Activated naive CD4-positive, alpha-beta T cell treated with anti-CD3 and anti-CD28 coated beads for 36 hours (primary cell): ENCODE measurements at regions not wholly inside any gene's neighbourhood (a gene's known extent, or its start where the extent isn't known, plus 50 kb on each side); places are given as distances from the start of the nearest gene placed in this dataset.

Experiments used
- CTCF ChIA-PET: fragments of 350-600 bp; sonication (Branson Sonifier 250); formaldehyde crosslinking; loops from one replicate; lab custom pipeline; 2021; ENCODE audit warnings: antibody characterized with exemption; lab: Charles Lee
- DNase-seq: peaks from one replicate; pipeline ENCODE4 v3.0.0-alpha.2; 2020
- H3K27ac Mint-ChIP-seq: one replicate; pipeline ENCODE4 v1.8.0; 2021; ENCODE audit warnings: mild to moderate bottlenecking, mixed read lengths
- H3K27me3 Mint-ChIP-seq: one replicate; pipeline ENCODE4 v1.8.0; 2021; ENCODE audit warnings: low read depth, mixed read lengths
- H3K36me3 Mint-ChIP-seq: one replicate; pipeline ENCODE4 v1.8.0; 2021; ENCODE audit warnings: low read depth, mixed read lengths
- H3K4me1 Mint-ChIP-seq: one replicate; pipeline ENCODE4 v1.8.0; 2021; ENCODE audit warnings: low read depth, mixed read lengths
- H3K4me3 Mint-ChIP-seq: one replicate; pipeline ENCODE4 v1.8.0; 2021; ENCODE audit warnings: mild to moderate bottlenecking, moderate library complexity, mixed read lengths
- H3K9me3 Mint-ChIP-seq: one replicate; pipeline ENCODE4 v1.8.0; 2021; ENCODE audit warnings: mixed read lengths
- intact Hi-C: fragments of 100-400 bp; cut with micrococcal nuclease; formaldehyde crosslinking; loops from one replicate; pipeline ENCODE4 v1.15.1; 2023

DNA sequence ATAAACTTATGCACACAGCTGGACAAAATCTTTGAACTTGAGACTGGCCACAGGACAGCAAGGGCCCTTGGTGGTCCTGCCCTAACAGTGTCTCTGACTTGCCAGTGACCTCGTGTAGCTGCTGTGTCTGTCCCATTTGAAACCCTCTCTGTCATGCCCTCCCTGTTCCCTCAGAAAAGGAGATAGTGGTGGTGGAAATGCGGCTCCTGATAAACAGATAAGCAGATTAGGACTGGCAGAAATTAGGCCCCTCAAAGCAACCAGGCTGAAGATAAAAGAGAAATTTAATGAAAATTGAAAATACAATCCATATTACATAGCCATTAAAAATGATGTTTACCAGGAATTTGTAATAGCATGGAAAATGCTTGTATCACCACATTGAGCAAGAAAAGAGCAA is 136.6 kb upstream of the ATP6AP2 start:
- DNase-seq = no peak
- Mint-ChIP-seq H3K9me3 (no peaks in the 10 kb centered on the region), H3K27me3 (no peaks in the 10 kb centered on the region), H3K27ac (no peak overlapping the region), H3K4me1 (no peaks in the 10 kb centered on the region), H3K36me3 (no peaks in the 10 kb centered on the region), H3K4me3 (no peak overlapping the region)
- intact Hi-C loops = no loop called here
- CTCF ChIA-PET = no interaction called here

DNA sequence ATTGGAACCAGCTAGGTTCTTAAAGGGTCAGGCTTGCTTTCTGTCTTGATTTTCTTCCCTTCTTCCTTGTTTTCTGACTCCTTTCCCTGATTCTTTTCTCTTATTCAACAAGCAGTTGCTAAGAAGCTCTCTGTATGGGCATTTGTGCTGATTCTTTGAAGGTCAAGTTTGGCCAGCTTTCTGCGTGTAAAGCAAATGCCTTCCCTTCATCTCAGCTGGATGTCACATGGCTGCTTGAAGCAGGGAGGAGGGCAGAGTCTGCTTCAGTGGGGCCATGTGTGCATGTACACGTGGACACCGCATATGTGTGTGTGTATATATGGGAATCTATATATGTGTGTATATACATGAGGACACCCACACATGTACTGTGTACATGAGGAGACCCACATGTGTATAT is 139.9 kb upstream of the ATP6AP2 start:
- intact Hi-C loops = no loop called here
- no peak for DNase-seq
- no peaks in the 10 kb centered on the region for H3K4me1 Mint-ChIP-seq
- no peak overlapping the region for H3K4me3 Mint-ChIP-seq
- CTCF ChIA-PET = no interaction called here
- H3K27me3 Mint-ChIP-seq = no peaks in the 10 kb centered on the region
- no peak overlapping the region for H3K27ac Mint-ChIP-seq
- H3K36me3 Mint-ChIP-seq = no peaks in the 10 kb centered on the region
- no peaks in the 10 kb centered on the region for H3K9me3 Mint-ChIP-seq

DNA sequence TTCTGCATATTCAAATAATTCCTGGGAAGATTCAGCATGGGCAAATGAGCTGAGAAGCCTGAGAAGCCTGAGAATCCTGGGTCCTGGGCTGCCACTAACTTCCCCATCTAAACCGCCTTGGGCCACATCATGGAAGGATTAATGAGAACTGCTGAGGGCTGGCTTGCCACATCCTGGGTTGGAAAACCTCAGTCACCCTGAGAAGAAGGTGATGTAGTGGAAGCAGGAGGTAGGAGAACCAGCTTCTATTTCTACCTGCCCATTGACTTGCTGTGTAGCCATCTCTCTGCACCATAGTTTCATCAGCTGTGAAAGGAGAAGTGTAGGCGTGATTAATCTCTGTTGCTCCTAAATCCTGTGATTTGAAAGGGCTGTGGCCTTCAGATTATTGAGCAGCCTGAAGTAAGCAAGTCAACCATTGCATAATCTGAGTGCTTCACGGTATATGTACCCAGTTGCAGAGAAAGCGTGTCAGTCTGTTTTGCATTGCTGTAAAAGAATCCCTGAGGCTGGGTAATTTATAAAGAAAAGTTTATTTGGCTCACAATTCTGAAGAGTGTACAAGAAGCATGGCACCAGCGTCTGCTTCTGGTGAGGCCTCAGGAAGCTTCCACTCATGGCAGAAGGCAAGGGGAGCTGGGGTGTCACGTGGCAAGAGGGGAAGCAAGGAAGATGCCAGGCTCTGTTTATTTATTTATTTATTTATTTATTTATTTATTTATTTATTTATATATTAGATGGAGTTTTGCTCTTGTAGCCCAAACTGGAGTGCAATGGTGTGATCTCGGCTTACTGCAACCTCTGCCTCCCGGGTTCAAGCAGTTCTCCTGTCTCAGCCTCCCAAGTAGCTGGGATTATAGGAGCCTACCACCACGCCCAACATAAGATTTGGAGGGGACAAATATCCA is 140.9 kb upstream of the ATP6AP2 start:
- DNase-seq = no peak
- H3K36me3 Mint-ChIP-seq = no peaks in the 10 kb centered on the region
- no peak overlapping the region for H3K4me3 Mint-ChIP-seq
- H3K4me1 Mint-ChIP-seq = no peaks in the 10 kb centered on the region
- intact Hi-C loops = no loop called here
- no peaks in the 10 kb centered on the region for H3K9me3 Mint-ChIP-seq
- CTCF ChIA-PET = no interaction called here
- no peaks in the 10 kb centered on the region for H3K27me3 Mint-ChIP-seq
- no peak overlapping the region for H3K27ac Mint-ChIP-seq

DNA sequence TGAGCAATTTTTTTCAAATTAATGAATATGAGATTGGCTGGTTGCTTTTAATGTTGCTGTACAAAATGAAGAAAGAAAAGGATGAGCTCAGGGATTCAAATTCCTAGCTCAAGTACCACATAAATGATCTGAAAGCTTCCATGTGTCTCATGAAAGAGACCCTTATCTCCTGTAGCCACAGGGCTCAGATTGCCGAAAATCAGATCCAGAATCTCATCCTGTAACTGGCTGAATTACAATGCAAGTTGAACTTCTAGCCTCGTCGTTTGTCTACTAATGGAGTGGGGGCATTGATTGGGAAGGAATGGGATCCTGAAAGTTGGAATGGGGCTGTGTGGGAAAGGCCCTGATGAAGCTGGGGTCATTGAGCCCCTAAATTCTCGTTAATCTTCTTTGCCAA is 143.4 kb upstream of the ATP6AP2 start:
- Mint-ChIP-seq H3K9me3 (no peaks in the 10 kb centered on the region), H3K27ac (no peak overlapping the region), H3K27me3 (no peaks in the 10 kb centered on the region), H3K4me3 (no peak overlapping the region), H3K36me3 (no peaks in the 10 kb centered on the region), H3K4me1 (no peaks in the 10 kb centered on the region)
- no peak for DNase-seq
- intact Hi-C loops = no loop called here
- CTCF ChIA-PET = interaction anchor here (0.6 to 1.0 kb wide), 2 partner anchors 31 to 609 kb away, joined by 3 read pairs; no protein-coding TSS in a partner anchor

DNA sequence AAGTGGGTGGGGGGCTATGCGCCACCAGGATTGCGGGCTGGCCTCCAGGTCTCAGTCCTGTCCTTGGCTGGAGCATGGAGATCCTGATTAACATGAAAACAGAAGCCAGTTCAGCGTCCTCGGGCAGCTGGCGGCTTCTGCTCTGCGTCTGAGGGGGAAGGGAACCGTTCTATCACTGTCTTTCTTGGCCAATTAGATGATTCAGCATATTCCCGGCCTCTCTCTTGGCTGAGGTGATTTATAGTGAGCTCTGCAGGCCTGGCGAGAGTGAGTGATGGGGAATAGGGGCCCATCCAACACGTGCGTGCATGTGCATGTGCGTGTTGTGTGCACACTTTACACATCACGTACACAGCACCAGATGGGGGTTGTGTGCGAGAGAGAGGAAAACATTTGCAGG is 145.8 kb upstream of the ATP6AP2 start:
- Mint-ChIP-seq H3K27ac (no peak overlapping the region), H3K4me1 (no peaks in the 10 kb centered on the region), H3K27me3 (no peaks in the 10 kb centered on the region), H3K4me3 (no peak overlapping the region), H3K36me3 (no peaks in the 10 kb centered on the region), H3K9me3 (peaks cover 3% of the 10 kb centered on the region)
- intact Hi-C loops = no loop called here
- CTCF ChIA-PET = no interaction called here
- DNase-seq = no peak

DNA sequence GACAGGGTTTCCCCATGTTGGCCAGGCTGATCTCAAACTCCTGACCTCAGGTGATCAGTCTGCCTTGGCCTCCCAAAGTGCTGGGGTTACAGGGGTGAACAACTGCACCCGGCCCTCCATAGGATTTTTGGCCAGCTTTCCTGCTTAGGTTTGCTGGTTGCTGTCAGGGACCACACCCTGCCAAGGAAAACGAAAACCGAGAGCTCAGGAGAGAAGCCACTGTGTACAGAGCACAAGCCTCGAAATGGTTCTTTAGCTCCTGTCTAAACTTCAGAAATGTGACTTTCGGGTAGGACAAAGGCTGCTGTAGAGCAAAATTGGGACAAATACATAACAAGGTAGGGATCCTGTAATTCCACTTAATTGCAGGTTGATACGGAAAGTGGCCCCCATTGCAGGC is 146.3 kb upstream of the ATP6AP2 start:
- H3K4me1 Mint-ChIP-seq = no peaks in the 10 kb centered on the region
- peaks cover 3% of the 10 kb centered on the region for H3K9me3 Mint-ChIP-seq
- no peaks in the 10 kb centered on the region for H3K27me3 Mint-ChIP-seq
- no peak overlapping the region for H3K27ac Mint-ChIP-seq
- H3K4me3 Mint-ChIP-seq = no peak overlapping the region
- intact Hi-C loops = no loop called here
- no peaks in the 10 kb centered on the region for H3K36me3 Mint-ChIP-seq
- CTCF ChIA-PET = no interaction called here
- no peak for DNase-seq

DNA sequence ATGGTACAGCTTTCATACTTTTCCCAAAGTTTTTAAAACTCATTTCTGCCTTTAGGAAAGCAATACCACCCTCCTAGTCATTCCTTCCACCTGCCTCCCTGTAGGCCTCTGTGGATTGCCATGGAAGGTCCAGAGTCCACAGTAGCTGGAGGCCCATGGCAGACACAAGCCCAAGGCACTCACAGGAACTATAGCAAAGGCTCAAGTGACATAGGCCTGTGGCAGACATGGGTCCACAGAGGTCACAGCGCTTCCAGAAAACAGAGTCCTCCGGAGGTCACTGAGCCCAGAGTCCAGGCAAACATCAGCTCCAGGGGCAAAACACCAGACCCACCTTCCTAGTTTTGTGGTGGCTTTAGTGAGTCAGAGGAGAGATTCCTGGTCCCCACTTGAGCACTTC is 147.6 kb upstream of the ATP6AP2 start:
- H3K4me1 Mint-ChIP-seq = no peaks in the 10 kb centered on the region
- CTCF ChIA-PET = no interaction called here
- no peak for DNase-seq
- H3K36me3 Mint-ChIP-seq = no peaks in the 10 kb centered on the region
- intact Hi-C loops = no loop called here
- no peak overlapping the region for H3K27ac Mint-ChIP-seq
- no peak overlapping the region for H3K4me3 Mint-ChIP-seq
- peaks cover 3% of the 10 kb centered on the region for H3K9me3 Mint-ChIP-seq
- H3K27me3 Mint-ChIP-seq = no peaks in the 10 kb centered on the region

DNA sequence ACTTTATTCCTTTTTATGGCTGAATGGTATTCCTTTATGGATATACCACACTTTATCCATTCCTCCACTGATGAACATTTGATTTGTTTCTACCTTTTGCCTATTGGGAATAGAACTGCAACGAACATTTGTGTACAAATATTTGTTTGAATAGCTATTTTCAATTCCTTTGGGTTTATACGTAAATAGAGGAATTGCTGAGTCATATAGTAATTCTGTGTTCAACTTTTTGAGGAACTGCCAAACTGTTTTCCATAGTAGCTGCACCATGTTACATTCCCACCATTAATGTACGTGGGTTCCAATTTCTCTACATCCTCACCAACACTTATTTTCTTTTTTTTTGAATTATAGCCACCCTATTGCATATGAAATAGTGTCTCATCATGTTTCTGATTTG is 156.5 kb upstream of the ATP6AP2 start:
- CTCF ChIA-PET = no interaction called here
- Mint-ChIP-seq H3K27ac (no peak overlapping the region), H3K4me1 (no peaks in the 10 kb centered on the region), H3K9me3 (no peaks in the 10 kb centered on the region), H3K27me3 (no peaks in the 10 kb centered on the region), H3K36me3 (no peaks in the 10 kb centered on the region), H3K4me3 (no peak overlapping the region)
- no peak for DNase-seq
- intact Hi-C loops = no loop called here

DNA sequence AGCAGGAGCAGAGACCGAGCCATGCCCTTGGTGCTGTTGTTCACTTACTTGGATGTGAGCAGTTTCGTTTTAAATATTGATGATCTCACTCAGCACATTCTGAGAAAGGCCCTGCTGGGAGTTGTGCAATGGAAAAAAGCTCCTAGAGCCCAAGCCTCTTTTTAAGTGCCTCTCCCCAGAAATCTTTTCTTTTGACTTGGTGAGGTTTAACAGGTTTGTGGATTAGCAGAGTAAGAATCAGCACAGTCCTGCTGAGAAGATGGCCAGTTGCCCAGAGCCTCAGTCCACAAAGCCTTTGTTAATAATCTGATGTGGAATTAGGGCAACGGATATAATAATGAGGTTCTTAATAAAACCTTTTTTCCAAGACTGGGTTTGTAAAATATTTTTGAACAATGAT is 157.5 kb upstream of the ATP6AP2 start:
- Mint-ChIP-seq H3K27ac (no peak overlapping the region), H3K9me3 (no peaks in the 10 kb centered on the region), H3K4me3 (no peak overlapping the region), H3K4me1 (no peaks in the 10 kb centered on the region), H3K36me3 (no peaks in the 10 kb centered on the region), H3K27me3 (no peaks in the 10 kb centered on the region)
- CTCF ChIA-PET = no interaction called here
- intact Hi-C loops = no loop called here
- no peak for DNase-seq

DNA sequence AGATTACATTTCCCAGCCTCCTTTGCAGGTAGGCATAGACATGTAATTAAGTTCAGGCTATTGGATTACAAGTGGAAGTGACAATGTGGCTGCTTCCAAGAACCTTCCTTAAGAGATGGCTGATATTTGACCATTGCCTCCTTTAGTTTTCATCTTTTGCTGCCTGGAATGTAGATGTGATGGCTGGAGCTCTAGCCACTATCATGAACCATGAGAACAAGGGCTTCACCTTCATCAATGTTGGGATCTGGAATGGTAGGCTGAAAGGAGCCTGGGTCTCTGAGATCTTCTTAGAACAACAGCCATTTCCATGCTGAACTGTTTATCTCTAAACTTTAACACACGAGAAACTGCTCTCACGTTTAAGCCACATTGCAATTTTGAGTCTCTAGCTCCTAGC is 158.7 kb upstream of the ATP6AP2 start:
- no peaks in the 10 kb centered on the region for H3K36me3 Mint-ChIP-seq
- H3K9me3 Mint-ChIP-seq = no peaks in the 10 kb centered on the region
- no peaks in the 10 kb centered on the region for H3K4me1 Mint-ChIP-seq
- no peak overlapping the region for H3K27ac Mint-ChIP-seq
- no peak for DNase-seq
- H3K27me3 Mint-ChIP-seq = no peaks in the 10 kb centered on the region
- CTCF ChIA-PET = no interaction called here
- intact Hi-C loops = no loop called here
- H3K4me3 Mint-ChIP-seq = no peak overlapping the region

DNA sequence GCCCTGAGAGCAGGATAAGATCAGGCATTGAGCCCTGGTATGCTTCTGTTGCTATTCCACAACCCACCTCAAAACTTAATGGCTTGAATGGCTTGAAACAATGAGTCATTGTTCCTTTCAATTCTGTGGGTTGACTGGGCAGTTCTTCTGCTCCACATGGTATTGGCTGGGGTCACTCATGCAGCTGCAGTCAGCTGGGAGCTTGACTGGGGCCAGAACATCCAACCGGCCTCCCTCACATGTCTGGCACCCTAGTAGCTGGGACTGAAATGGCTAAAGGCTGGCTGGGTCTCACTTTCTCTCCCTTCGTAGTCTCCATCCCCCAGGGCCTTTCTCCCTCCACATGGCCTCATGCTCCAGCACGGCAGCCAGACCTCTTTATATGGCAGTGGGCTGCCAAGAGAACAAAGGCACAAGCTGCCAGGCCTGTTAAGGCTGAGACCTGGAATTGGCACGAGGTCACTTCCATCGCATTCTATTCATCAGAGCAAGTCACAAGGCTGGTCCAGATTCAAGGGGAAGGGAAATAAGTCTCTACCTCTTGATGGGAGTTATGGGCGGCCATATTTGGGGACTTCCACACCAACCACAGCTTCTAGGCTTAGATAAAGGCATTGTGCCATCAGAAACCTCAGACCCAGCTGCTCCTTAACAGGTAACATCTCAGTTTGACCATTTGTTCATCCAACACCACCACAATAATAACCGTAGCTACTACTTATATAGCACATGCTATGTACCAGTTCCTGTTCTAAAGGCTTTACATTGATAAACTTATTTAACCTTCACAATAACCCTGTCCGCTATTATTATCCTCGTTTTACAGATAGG is 159.7 kb upstream of the ATP6AP2 start:
- Mint-ChIP-seq H3K4me1 (no peaks in the 10 kb centered on the region), H3K4me3 (no peak overlapping the region), H3K9me3 (no peaks in the 10 kb centered on the region), H3K27me3 (no peaks in the 10 kb centered on the region), H3K36me3 (no peaks in the 10 kb centered on the region), H3K27ac (no peak overlapping the region)
- intact Hi-C loops = no loop called here
- no peak for DNase-seq
- CTCF ChIA-PET = no interaction called here

DNA sequence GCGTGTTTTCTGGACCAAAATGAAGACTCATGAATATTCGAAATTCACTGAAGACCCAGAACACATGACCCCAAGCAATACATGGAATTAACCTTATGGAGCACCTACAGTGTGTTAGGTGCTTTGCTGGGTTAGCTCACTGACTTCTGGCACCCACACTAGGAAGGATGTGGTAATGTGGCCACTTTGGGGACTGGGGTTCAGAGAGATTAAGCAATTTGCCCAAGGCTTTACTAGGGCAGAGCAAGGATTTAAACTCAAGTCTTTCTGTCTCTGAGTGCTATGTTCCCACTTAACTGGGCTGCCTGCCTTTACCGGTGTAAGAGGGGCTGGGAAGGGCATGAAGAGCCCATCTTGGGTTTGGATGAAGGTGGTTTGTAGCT is 162.0 kb upstream of the ATP6AP2 start:
- H3K4me1 Mint-ChIP-seq = no peaks in the 10 kb centered on the region
- CTCF ChIA-PET = no interaction called here
- H3K27me3 Mint-ChIP-seq = no peaks in the 10 kb centered on the region
- intact Hi-C loops = no loop called here
- DNase-seq = no peak
- no peak overlapping the region for H3K4me3 Mint-ChIP-seq
- H3K36me3 Mint-ChIP-seq = no peaks in the 10 kb centered on the region
- no peaks in the 10 kb centered on the region for H3K9me3 Mint-ChIP-seq
- no peak overlapping the region for H3K27ac Mint-ChIP-seq
